VCaP (cell line): ENCODE measurements at regions not wholly inside any gene's neighbourhood (a gene's known extent, or its start where the extent isn't known, plus 50 kb on each side); places are given as distances from the start of the nearest gene placed in this dataset.
A peak's percentile ranks its signal among the peaks of the same experiment; 100 is the strongest.

Experiments
- H3K27ac ChIP-seq: fragments of 450-650 bp; 2 replicates; pipeline ENCODE4 v1.5.1; 2017
- CTCF ChIP-seq: fragments of 450-650 bp; conservative IDR thresholded peaks from 2 replicates; pipeline ENCODE4 v1.5.1; 2017; ENCODE audit warnings: mild to moderate bottlenecking, moderate library complexity

GRCh38 chr15:45743426-45744235, 108.8 kb downstream of the SQOR start:
- no peak for TF ChIP-seq CTCF
- peak overlapping the region; percentile 44 for H3K27ac ChIP-seq

GRCh38 chr15:45744236-45744589, 109.4 kb downstream of the SQOR start:
- H3K27ac ChIP-seq, result peak overlapping the region; percentile 44
- no peak for TF ChIP-seq CTCF

- TF ChIP-seq CTCF, result no peak
These were observed 112.6 kb downstream of the SQOR start for GRCh38 chr15:45747426-45747825.

GRCh38 chr15:45751629-45752028, 116.8 kb downstream of the SQOR start:
- TF ChIP-seq CTCF, result no peak

More at GRCh38 chr15:45747426-45747825, 112.6 kb downstream of the SQOR start:
- no peak overlapping the region for H3K27ac ChIP-seq

GRCh38 chr15:45759936-45760335, 125.1 kb downstream of the SQOR start:
- TF ChIP-seq CTCF, result no peak
- H3K27ac ChIP-seq, result no peak overlapping the region

More at GRCh38 chr15:45751629-45752028, 116.8 kb downstream of the SQOR start:
- H3K27ac ChIP-seq, result no peak overlapping the region

GRCh38 chr15:45762726-45763125, 127.9 kb downstream of the SQOR start:
- TF ChIP-seq CTCF, result no peak
- no peak overlapping the region for H3K27ac ChIP-seq

- TF ChIP-seq CTCF, result no peak
- H3K27ac ChIP-seq, result peak overlapping the region; percentile 32; the same call in 1 of the 2 replicates
These were observed 128.5 kb downstream of the SQOR start for GRCh38 chr15:45763170-45763869.
